ENCODE measurements at regions not wholly inside any gene's neighbourhood (a gene's known extent, or its start where the extent isn't known, plus 50 kb on each side); places are given as distances from the start of the nearest gene placed in this dataset.

GRCh38 chr4:181271116-181271640 lies 972.0 kb upstream of the TENM3 start:
- TF ChIP-seq CTCF (IDR thresholded peaks at IDR 0.05) (no peak), POLR2A (IDR thresholded peaks at IDR 0.05) (no peak)
